Tibial nerve (tissue), 4 donors: ENCODE measurements at regions not wholly inside any gene's neighbourhood (a gene's known extent, or its start where the extent isn't known, plus 50 kb on each side); places are given as distances from the start of the nearest gene placed in this dataset.

ENCODE experiments used
- CTCF ChIP-seq, 5 experiments: fragments of 200-600 bp in 3 of 5; fragments of 450-650 bp in 2 of 5; sonication (generic) in 3 of 5; IDR thresholded peaks; one replicate each; pipeline ENCODE4 v1.5.1; 2016 to 2019; ENCODE audit warnings: antibody characterized with exemption in 5 of 5, mild to moderate bottlenecking in 3 of 5, moderate library complexity in 2 of 5
- EP300 ChIP-seq, 2 donors: sonication (generic); formaldehyde crosslinking; IDR thresholded peaks; one replicate each; pipeline ENCODE4 v1.6.1; 2017; ENCODE audit warnings: antibody characterized with exemption in 2 of 2, mild to moderate bottlenecking in 1 of 2
- POLR2A ChIP-seq, 2 donors: fragments of 450-650 bp; IDR thresholded peaks; one replicate each; pipeline ENCODE4 v1.6.1; 2017; ENCODE audit warnings: antibody characterized with exemption in 2 of 2, mild to moderate bottlenecking in 2 of 2, moderate library complexity in 2 of 2

- TF ChIP-seq POLR2A (IDR thresholded peaks at IDR 0.05) = no peak
- no peak for TF ChIP-seq CTCF (IDR thresholded peaks at IDR 0.05)
- no peak for TF ChIP-seq EP300 (IDR thresholded peaks at IDR 0.05)
Observed at GRCh38 chr2:224190234-224190935, 151.3 kb upstream of the SERPINE2 start.
